ENCODE measurements at regions not wholly inside any gene's neighbourhood (a gene's known extent, or its start where the extent isn't known, plus 50 kb on each side); places are given as distances from the start of the nearest gene placed in this dataset.

DNA sequence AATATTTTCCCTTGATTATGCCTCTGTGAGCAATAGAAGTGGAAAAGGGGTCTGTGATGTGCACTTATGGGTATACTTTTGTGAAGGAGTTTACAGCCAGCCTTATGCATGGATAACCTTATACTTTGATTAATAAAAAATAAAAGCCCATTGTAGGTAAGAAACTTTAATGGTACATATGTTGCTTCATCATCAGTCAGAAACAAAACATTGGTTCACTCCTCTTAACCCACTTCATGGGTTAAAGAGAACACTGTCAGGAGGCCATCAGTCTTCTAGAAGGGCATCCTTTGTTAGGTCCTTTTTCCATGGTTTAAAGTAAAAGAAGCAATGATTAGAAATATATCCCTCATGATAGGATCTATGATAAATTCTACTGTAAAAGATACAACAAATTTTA, 952.1 kb upstream of the MIR17HG start:
- no peak for TF ChIP-seq TAF1 (IDR thresholded peaks at IDR 0.05; ENCODE audit: borderline replicate concordance, low read depth, low read length)
- no peak for TF ChIP-seq POLR2A (IDR thresholded peaks at IDR 0.05; ENCODE audit: low read depth, low read length)
- TF ChIP-seq POLR2AphosphoS5 (IDR thresholded peaks at IDR 0.05; ENCODE audit: low read depth, low read length): no peak

All from GM12892 (cell line).